ENCODE measurements at regions not wholly inside any gene's neighbourhood (a gene's known extent, or its start where the extent isn't known, plus 50 kb on each side); places are given as distances from the start of the nearest gene placed in this dataset.

GRCh38 chr1:38657873-38658272, 201.7 kb downstream of the RRAGC start:
- Mint-ChIP-seq H3K4me3 (no peak overlapping the region), H3K9me3 (peaks cover 2% of the 10 kb centered on the region), H3K27ac (no peak overlapping the region), H3K36me3 (no peaks in the 10 kb centered on the region), H3K27me3 (ENCODE audit: insufficient read depth, low read depth) (peaks cover 2% of the 10 kb centered on the region), H3K4me1 (peaks cover 14% of the 10 kb centered on the region)
- Histone ChIP-seq H3K36me3 (no peaks in the 10 kb centered on the region), H2AFZ (replicated peaks) (no peak overlapping the region), H3K4me1 (peaks cover 13% of the 10 kb centered on the region), H3K27ac (no peak overlapping the region), H3F3A (ENCODE audit: low read depth) (peaks cover 9% of the 10 kb centered on the region), H3K4me3 (no peak overlapping the region), H3K4me2 (peak overlapping the region; percentile 57), H3K79me2 (ENCODE audit: low read depth) (no peaks in the 10 kb centered on the region), H3K9me3 (ENCODE audit: low read depth) (no peaks in the 10 kb centered on the region), H3K9ac (no peak overlapping the region), H3K27me3 (no peaks in the 10 kb centered on the region), H4K20me1 (ENCODE audit: low read depth) (no peaks in the 10 kb centered on the region)
- DNase-seq (ENCODE audit: low spot score), result no peak
- no peak for TF ChIP-seq EZH2phosphoT487 (IDR thresholded peaks at IDR 0.05)

GRCh38 chr1:38657207-38657840, 202.2 kb downstream of the RRAGC start:
- Histone ChIP-seq H2AFZ (replicated peaks) (peak overlapping the region; percentile 54), H3F3A (ENCODE audit: low read depth) (peaks cover 9% of the 10 kb centered on the region), H3K9me3 (ENCODE audit: low read depth) (no peaks in the 10 kb centered on the region), H3K9ac (no peak overlapping the region), H3K36me3 (no peaks in the 10 kb centered on the region), H3K79me2 (ENCODE audit: low read depth) (no peaks in the 10 kb centered on the region), H3K4me1 (peaks cover 13% of the 10 kb centered on the region), H3K4me3 (no peak overlapping the region), H3K27me3 (no peaks in the 10 kb centered on the region), H4K20me1 (ENCODE audit: low read depth) (no peaks in the 10 kb centered on the region), H3K4me2 (peak overlapping the region; percentile 57), H3K27ac (peak overlapping the region; percentile 75)
- Mint-ChIP-seq H3K9me3 (peaks cover 2% of the 10 kb centered on the region), H3K36me3 (no peaks in the 10 kb centered on the region), H3K4me1 (peaks cover 14% of the 10 kb centered on the region), H3K27me3 (ENCODE audit: insufficient read depth, low read depth) (peaks cover 2% of the 10 kb centered on the region), H3K27ac (peak overlapping the region; percentile 10), H3K4me3 (no peak overlapping the region)
- no peak for DNase-seq (ENCODE audit: low spot score)
- TF ChIP-seq EZH2 (IDR thresholded peaks at IDR 0.05), result no peak
- no peak for TF ChIP-seq EZH2phosphoT487 (IDR thresholded peaks at IDR 0.05)
- TF ChIP-seq CTCF (IDR thresholded peaks at IDR 0.05), result no peak

GRCh38 chr1:38656726-38657125, 202.8 kb downstream of the RRAGC start:
- Mint-ChIP-seq H3K27me3 (ENCODE audit: insufficient read depth, low read depth) (peaks cover 2% of the 10 kb centered on the region), H3K4me1 (peaks cover 14% of the 10 kb centered on the region), H3K36me3 (no peaks in the 10 kb centered on the region), H3K4me3 (no peak overlapping the region), H3K9me3 (peaks cover 2% of the 10 kb centered on the region), H3K27ac (peak overlapping the region; percentile 10)
- Histone ChIP-seq H3K27ac (peak overlapping the region; percentile 75), H3K9me3 (ENCODE audit: low read depth) (no peaks in the 10 kb centered on the region), H2AFZ (replicated peaks) (peak overlapping the region; percentile 54), H3F3A (ENCODE audit: low read depth) (peaks cover 9% of the 10 kb centered on the region), H3K9ac (no peak overlapping the region), H3K4me1 (peaks cover 13% of the 10 kb centered on the region), H3K79me2 (ENCODE audit: low read depth) (no peaks in the 10 kb centered on the region), H3K4me2 (peak overlapping the region; percentile 57), H3K36me3 (no peaks in the 10 kb centered on the region), H3K27me3 (no peaks in the 10 kb centered on the region), H3K4me3 (no peak overlapping the region), H4K20me1 (ENCODE audit: low read depth) (no peaks in the 10 kb centered on the region)
- TF ChIP-seq EZH2 (IDR thresholded peaks at IDR 0.05) (no peak), EZH2phosphoT487 (IDR thresholded peaks at IDR 0.05) (no peak), CTCF (IDR thresholded peaks at IDR 0.05) (no peak)
- DNase-seq (ENCODE audit: low spot score), result no peak

GRCh38 chr1:38652217-38652616, 207.4 kb downstream of the RRAGC start:
- Mint-ChIP-seq H3K27ac (no peak overlapping the region), H3K36me3 (no peaks in the 10 kb centered on the region), H3K4me1 (peaks cover 11% of the 10 kb centered on the region), H3K27me3 (ENCODE audit: insufficient read depth, low read depth) (peaks cover 5% of the 10 kb centered on the region), H3K9me3 (no peaks in the 10 kb centered on the region), H3K4me3 (no peak overlapping the region)
- Histone ChIP-seq H3F3A (ENCODE audit: low read depth) (peaks cover 6% of the 10 kb centered on the region), H3K4me1 (peaks cover 8% of the 10 kb centered on the region), H3K4me3 (no peak overlapping the region), H3K9ac (no peak overlapping the region), H2AFZ (replicated peaks) (no peak overlapping the region), H3K27me3 (no peaks in the 10 kb centered on the region), H3K27ac (no peak overlapping the region), H4K20me1 (ENCODE audit: low read depth) (no peaks in the 10 kb centered on the region), H3K79me2 (ENCODE audit: low read depth) (no peaks in the 10 kb centered on the region), H3K9me3 (ENCODE audit: low read depth) (no peaks in the 10 kb centered on the region), H3K36me3 (no peaks in the 10 kb centered on the region), H3K4me2 (no peak overlapping the region)
- no peak for TF ChIP-seq CTCF (IDR thresholded peaks at IDR 0.05)
- no peak for TF ChIP-seq EZH2 (IDR thresholded peaks at IDR 0.05)
- TF ChIP-seq EZH2phosphoT487 (IDR thresholded peaks at IDR 0.05), result no peak
- DNase-seq (ENCODE audit: low spot score), result no peak
